GM10248 (cell line): ENCODE measurements at regions not wholly inside any gene's neighbourhood (a gene's known extent, or its start where the extent isn't known, plus 50 kb on each side); places are given as distances from the start of the nearest gene placed in this dataset.
"Not testable (repeated sequence)": the region's sequence is repeated elsewhere in the genome, so short reads cannot be mapped to it uniquely, and the experiment has no call there.

ENCODE experiments used
- CTCF ChIA-PET: fragments of 300-600 bp; sonication (Branson Sonifier 250); formaldehyde crosslinking; extraction: SDS; loops from one replicate; lab custom pipeline; 2021; ENCODE audit warnings: antibody characterized with exemption; lab: Yijun Ruan, JAX
- POLR2A ChIA-PET: fragments of 350-650 bp; sonication (Branson Sonifier 250); formaldehyde crosslinking; extraction: SDS; loops from one replicate; lab custom pipeline; 2020; ENCODE audit warnings: antibody characterized with exemption; lab: Yijun Ruan, JAX
- DNase-seq: peaks from one replicate; pipeline ENCODE4 v3.0.0; 2012; ENCODE audit errors: extremely low spot score
- TF ChIP-seq, protein P1 (sequence below): IDR thresholded peaks from 2 replicates; pipeline ENCODE4 v1.5.1; 2012; ENCODE audit warnings: mild to moderate bottlenecking, low read depth; ENCODE audit errors: extremely low read depth, missing control alignments, control extremely low read depth

- CTCF ChIA-PET = no interaction called here
- POLR2A ChIA-PET = no interaction called here
- DNase-seq = no peak
Measured at GRCh38 chr2:18272148-18272494, 288.3 kb downstream of the RDH14 start.

DNA sequence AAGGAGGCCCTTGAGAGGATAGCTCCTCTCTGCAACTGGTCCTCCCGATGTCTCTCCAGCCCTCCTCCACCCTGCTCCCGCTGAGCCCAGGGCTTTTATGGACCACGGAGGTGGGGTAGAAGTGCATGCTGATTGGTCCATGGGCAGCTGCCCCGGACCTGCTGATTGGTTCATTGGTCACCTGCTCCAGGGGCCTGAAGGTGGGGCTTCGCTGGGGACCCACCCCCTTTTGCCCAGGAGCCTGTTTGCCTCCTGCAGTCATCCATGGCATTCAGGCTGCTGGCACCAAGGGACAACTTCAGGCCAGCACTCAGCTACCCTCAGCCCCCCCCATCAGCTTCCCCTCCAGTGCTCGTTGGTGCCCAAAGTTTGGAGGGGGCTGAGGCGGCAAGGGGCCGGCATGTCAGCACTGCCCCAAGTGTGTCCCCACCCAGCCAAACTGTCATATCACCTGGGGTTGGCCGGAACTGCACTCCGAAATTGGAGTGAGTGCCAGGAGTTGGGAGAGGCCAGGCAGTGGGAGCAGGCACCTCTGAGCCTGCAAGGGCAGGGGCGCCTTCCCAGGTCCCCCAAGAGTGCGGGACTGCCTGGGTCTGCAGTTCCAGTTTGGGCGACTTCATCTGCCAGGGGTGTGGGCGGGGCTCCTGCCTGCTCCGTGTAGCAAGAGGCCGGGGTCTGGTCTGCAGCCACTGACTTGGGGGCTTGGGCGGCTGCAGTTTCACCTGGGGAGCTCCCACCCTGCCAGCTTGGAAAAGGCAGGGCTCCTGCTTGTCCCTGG, 288.9 kb downstream of the RDH14 start:
- POLR2A ChIA-PET = no interaction called here
- TF ChIP-seq, protein P1, sequence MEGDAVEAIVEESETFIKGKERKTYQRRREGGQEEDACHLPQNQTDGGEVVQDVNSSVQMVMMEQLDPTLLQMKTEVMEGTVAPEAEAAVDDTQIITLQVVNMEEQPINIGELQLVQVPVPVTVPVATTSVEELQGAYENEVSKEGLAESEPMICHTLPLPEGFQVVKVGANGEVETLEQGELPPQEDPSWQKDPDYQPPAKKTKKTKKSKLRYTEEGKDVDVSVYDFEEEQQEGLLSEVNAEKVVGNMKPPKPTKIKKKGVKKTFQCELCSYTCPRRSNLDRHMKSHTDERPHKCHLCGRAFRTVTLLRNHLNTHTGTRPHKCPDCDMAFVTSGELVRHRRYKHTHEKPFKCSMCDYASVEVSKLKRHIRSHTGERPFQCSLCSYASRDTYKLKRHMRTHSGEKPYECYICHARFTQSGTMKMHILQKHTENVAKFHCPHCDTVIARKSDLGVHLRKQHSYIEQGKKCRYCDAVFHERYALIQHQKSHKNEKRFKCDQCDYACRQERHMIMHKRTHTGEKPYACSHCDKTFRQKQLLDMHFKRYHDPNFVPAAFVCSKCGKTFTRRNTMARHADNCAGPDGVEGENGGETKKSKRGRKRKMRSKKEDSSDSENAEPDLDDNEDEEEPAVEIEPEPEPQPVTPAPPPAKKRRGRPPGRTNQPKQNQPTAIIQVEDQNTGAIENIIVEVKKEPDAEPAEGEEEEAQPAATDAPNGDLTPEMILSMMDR = no peak
- DNase-seq = no peak
- CTCF ChIA-PET = interaction anchor here (0.8 kb wide), 1 partner anchor 10 kb away, joined by 3 read pairs; no protein-coding TSS in a partner anchor

More at GRCh38 chr2:18272148-18272494, 288.3 kb downstream of the RDH14 start:
- TF ChIP-seq, protein P1 = no peak

DNA sequence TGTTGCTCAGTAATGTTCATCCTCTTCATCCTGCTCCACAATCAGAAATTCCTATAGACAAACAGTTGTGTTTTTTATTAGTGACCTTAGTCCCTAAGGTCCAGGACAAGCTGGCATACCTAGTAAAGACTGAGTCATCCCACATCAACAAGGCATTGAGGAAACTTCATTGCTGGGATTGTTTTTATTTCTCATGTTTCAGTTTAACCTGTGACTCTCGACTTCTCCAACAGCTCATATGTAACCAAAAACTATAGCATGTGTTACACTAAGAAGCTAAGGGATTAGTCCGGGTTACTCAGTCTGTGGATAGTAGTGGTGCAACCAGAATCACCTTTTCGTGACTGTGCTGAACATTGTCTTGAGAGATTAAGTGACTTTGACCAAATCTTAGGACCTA, 292.1 kb downstream of the RDH14 start:
- CTCF ChIA-PET = interaction anchor here (1.0 kb wide), 1 partner anchor 44 kb away, joined by 3 read pairs; no protein-coding TSS in a partner anchor
- DNase-seq = no peak
- TF ChIP-seq, protein P1 = no peak
- POLR2A ChIA-PET = no interaction called here

- ChIA-PET POLR2A (no interaction called here), CTCF (no interaction called here)
- TF ChIP-seq, protein P1 = no peak
- no peak for DNase-seq
Measured at GRCh38 chr2:18267501-18267900, 293.0 kb downstream of the RDH14 start.

GRCh38 chr2:18266699-18267098, 293.8 kb downstream of the RDH14 start:
- CTCF ChIA-PET, DNase-seq, POLR2A ChIA-PET: not testable (repeated sequence)

- TF ChIP-seq, protein P1 = no peak
- ChIA-PET CTCF (interaction anchor here (0.9 to 1.9 kb wide), 4 partner anchors 12 to 23 kb away, joined by 3 to 5 read pairs (median 4); no protein-coding TSS in a partner anchor), POLR2A (no interaction called here)
- no peak for DNase-seq
Measured at GRCh38 chr2:18265614-18266586, 294.6 kb downstream of the RDH14 start.

GRCh38 chr2:18262601-18263000, 297.9 kb downstream of the RDH14 start:
- no peak for DNase-seq
- TF ChIP-seq, protein P1 = no peak
- CTCF ChIA-PET = interaction anchor here (2.0 kb wide), 1 partner anchor 18 kb away, joined by 6 read pairs; no protein-coding TSS in a partner anchor
- POLR2A ChIA-PET = no interaction called here
